HCT116 (cell line): ENCODE measurements at regions not wholly inside any gene's neighbourhood (a gene's known extent, or its start where the extent isn't known, plus 50 kb on each side); places are given as distances from the start of the nearest gene placed in this dataset.

Experiments used
- ATAC-seq: fragments of 200-7000 bp; cut with Tn5 transposase; 2 replicates; pipeline ENCODE4 v1.9.1; 2020; ENCODE audit warnings: mild to moderate bottlenecking, moderate library complexity
- BruUV-seq: library from RNA; stranded (reverse); fragments of 400-500 nt; replicated peaks from 2 replicates; lab custom pipeline; 2021; lab: Mats Ljungman, UMichigan
- CTCF ChIA-PET: fragments of 300-600 bp; sonication (Branson Sonifier 250); formaldehyde crosslinking; loops from one replicate; lab custom pipeline; 2021; ENCODE audit warnings: antibody characterized with exemption; lab: Charles Lee
- POLR2A ChIA-PET: fragments of 300-600, 350-600 bp; sonication (Branson Sonifier 250); formaldehyde crosslinking; loops from one replicate; lab custom pipeline; 2021; ENCODE audit warnings: antibody characterized with exemption; lab: Charles Lee
- RAD21 ChIA-PET, 2 experiments: fragments of 300-600 bp; sonication (Branson Sonifier 250); formaldehyde crosslinking; loops; one replicate each; lab custom pipeline; 2023; ENCODE audit warnings: low total read pairs in 2 of 2; ENCODE audit not compliant: uncharacterized antibody in 2 of 2, unreplicated experiment in 2 of 2, low non-redundant PET in 1 of 2; lab: Charles Lee
- DNase-seq: peaks from one replicate; pipeline ENCODE4 v3.0.0-alpha.2; 2010; ENCODE audit warnings: low read depth, low spot score
- H2AFZ ChIP-seq: fragments of 200-600 bp; shearing (Covaris generic), sonication (generic); 2 replicates; pipeline ENCODE4 v1.6.1; 2017; ENCODE audit warnings: low read depth, mixed run types, mixed read lengths, antibody characterized with exemption, low read length; ENCODE audit not compliant: poor library complexity, severe bottlenecking
- H3K27ac ChIP-seq: 2 replicates; pipeline ENCODE4 v1.5.1; 2012; ENCODE audit warnings: low read depth, low read length
- H3K27me3 ChIP-seq: fragments of 200-600 bp; sonication (generic); 2 replicates; pipeline ENCODE4 v1.6.1; 2016; ENCODE audit warnings: mixed run types, low read length, mixed read lengths; ENCODE audit not compliant: insufficient read depth
- H3K36me3 ChIP-seq, 2 experiments: fragments of 200-500 bp in 1 of 2; fragments of 200-600 bp in 1 of 2; sonication (Bioruptor generic) in 1 of 2; sonication (generic) in 1 of 2; 2 replicates each; pipeline versions ENCODE4 v1.5.1 to v1.6.1; 2014 to 2016; ENCODE audit warnings: low read length in 2 of 2, inconsistent platforms in 1 of 2, mixed read lengths in 1 of 2, mixed run types in 1 of 2; ENCODE audit not compliant: insufficient read depth in 2 of 2, control insufficient read depth in 1 of 2
- H3K4me1 ChIP-seq, 2 experiments: fragments of 200-600 bp in 1 of 2; sonication (generic) in 1 of 2; 2 replicates each; pipeline versions ENCODE4 v1.5.1 to v1.6.1; 2012 to 2017; ENCODE audit warnings: low read length in 2 of 2, inconsistent platforms in 1 of 2, mild to moderate bottlenecking in 1 of 2, mixed read lengths in 1 of 2, mixed run types in 1 of 2, moderate library complexity in 1 of 2; ENCODE audit not compliant: insufficient read depth in 2 of 2, control insufficient read depth in 1 of 2
- H3K4me2 ChIP-seq: fragments of 200-600 bp; sonication (generic); 2 replicates; pipeline ENCODE4 v1.6.1; 2017; ENCODE audit warnings: mixed run types, low read length, mixed read lengths
- H3K4me3 ChIP-seq, 2 experiments: fragments of 200-600 bp in 1 of 2; sonication (generic) in 1 of 2; replicated peaks in 1 of 2; 2 replicates each; pipeline ENCODE4 v1.5.1; 2011 to 2016; ENCODE audit warnings: low read length in 2 of 2, control low read depth in 1 of 2, low read depth in 1 of 2, mild to moderate bottlenecking in 1 of 2, mixed read lengths in 1 of 2, mixed run types in 1 of 2
- H3K79me2 ChIP-seq: fragments of 200-600 bp; sonication (generic); 2 replicates; pipeline ENCODE4 v1.6.1; 2017; ENCODE audit warnings: mild to moderate bottlenecking, mixed run types, low read length, moderate library complexity, mixed read lengths; ENCODE audit not compliant: insufficient read depth
- H3K9ac ChIP-seq: fragments of 200-600 bp; sonication (generic); 2 replicates; pipeline ENCODE4 v1.6.1; 2016; ENCODE audit warnings: low read length, mixed read lengths
- H3K9me2 ChIP-seq: fragments of 200-600 bp; sonication (generic), shearing (Covaris generic); 2 replicates; pipeline ENCODE4 v1.6.1; 2017; ENCODE audit warnings: mixed run types, mild to moderate bottlenecking, moderate library complexity; ENCODE audit not compliant: insufficient read depth
- H3K9me3 ChIP-seq, 2 experiments: fragments of 200-500 bp in 1 of 2; fragments of 200-600 bp in 1 of 2; sonication (Bioruptor generic) in 1 of 2; sonication (generic) in 1 of 2; 2 replicates each; pipeline ENCODE4 v1.6.1; 2014 to 2017; ENCODE audit warnings: low read length in 2 of 2, mixed read lengths in 2 of 2, inconsistent platforms in 1 of 2, low read depth in 1 of 2, mild to moderate bottlenecking in 1 of 2, mixed run types in 1 of 2, moderate library complexity in 1 of 2; ENCODE audit not compliant: control insufficient read depth in 1 of 2, insufficient read depth in 1 of 2
- H4K20me1 ChIP-seq: fragments of 200-600 bp; sonication (generic), shearing (Covaris generic); 2 replicates; pipeline ENCODE4 v1.6.1; 2017; ENCODE audit warnings: mixed run types, mild to moderate bottlenecking, moderate library complexity; ENCODE audit not compliant: insufficient read depth
- CBX3 ChIP-seq: IDR thresholded peaks from 2 replicates; pipeline ENCODE4 v1.6.1; 2012; ENCODE audit warnings: low read depth
- EGR1 ChIP-seq: IDR thresholded peaks from 2 replicates; pipeline ENCODE4 v1.6.1; 2012; ENCODE audit warnings: low read depth
- ELF1 ChIP-seq: IDR thresholded peaks from 2 replicates; pipeline ENCODE4 v1.6.1; 2012; ENCODE audit warnings: low read depth, borderline replicate concordance
- EZH2 ChIP-seq: fragments of 200-600 bp; sonication (generic); IDR thresholded peaks from 2 replicates; pipeline ENCODE4 v1.6.1; 2017; ENCODE audit warnings: antibody characterized with exemption, mixed run types
- JUND ChIP-seq: IDR thresholded peaks from 2 replicates; pipeline ENCODE4 v1.6.1; 2012
- POLR2A ChIP-seq: IDR thresholded peaks from 2 replicates; pipeline ENCODE4 v1.7.0; 2011; ENCODE audit warnings: borderline replicate concordance; ENCODE audit not compliant: insufficient read depth, insufficient read length; ENCODE audit errors: extremely low read depth
- POLR2AphosphoS5 ChIP-seq: IDR thresholded peaks from 2 replicates; pipeline ENCODE4 v1.6.1; 2011; ENCODE audit warnings: mild to moderate bottlenecking, low read depth, low read length, moderate library complexity
- SP1 ChIP-seq: IDR thresholded peaks from 2 replicates; pipeline ENCODE4 v1.6.1; 2012; ENCODE audit warnings: low read depth
- SRF ChIP-seq: IDR thresholded peaks from 2 replicates; pipeline ENCODE4 v1.6.1; 2012; ENCODE audit warnings: low read depth
- TCF7L2 ChIP-seq: IDR thresholded peaks from 2 replicates; pipeline ENCODE4 v1.7.0; 2011; ENCODE audit warnings: borderline replicate concordance, inconsistent platforms; ENCODE audit not compliant: insufficient read depth, insufficient read length; ENCODE audit errors: extremely low read depth
- ZNF274 ChIP-seq: fragments of 200-500 bp; sonication (Bioruptor generic); IDR thresholded peaks from 2 replicates; pipeline ENCODE4 v1.6.1; 2014; ENCODE audit warnings: mild to moderate bottlenecking, low read depth, low read length, inconsistent platforms
- intact Hi-C: fragments of 100-400 bp; cut with micrococcal nuclease; formaldehyde crosslinking; loops from 2 replicates; pipeline ENCODE4 v1.10.0; 2022
- TF ChIP-seq, protein P1 (sequence below), 3 experiments: fragments of 200-600 bp in 1 of 3; sonication (generic) in 1 of 3; IDR thresholded peaks in 2 of 3; conservative IDR thresholded peaks in 1 of 3; 2 replicates each; pipeline ENCODE4 v1.5.1; 2012 to 2017; ENCODE audit warnings: low read depth in 2 of 3, low read length in 2 of 3, antibody characterized with exemption in 1 of 3, borderline replicate concordance in 1 of 3, control low read depth in 1 of 3, mild to moderate bottlenecking in 1 of 3, mixed read lengths in 1 of 3, mixed run types in 1 of 3, moderate library complexity in 1 of 3; ENCODE audit not compliant: insufficient read depth in 1 of 3
- TF ChIP-seq, protein P2 (sequence below): IDR thresholded peaks from 2 replicates; pipeline ENCODE4 v1.6.1; 2011; ENCODE audit warnings: mild to moderate bottlenecking, low read length, moderate library complexity; ENCODE audit not compliant: insufficient replicate concordance; ENCODE audit errors: extremely low read depth
- TF ChIP-seq, protein P3 (sequence below): IDR thresholded peaks from 2 replicates; pipeline ENCODE4 v1.6.1; 2012

DNA sequence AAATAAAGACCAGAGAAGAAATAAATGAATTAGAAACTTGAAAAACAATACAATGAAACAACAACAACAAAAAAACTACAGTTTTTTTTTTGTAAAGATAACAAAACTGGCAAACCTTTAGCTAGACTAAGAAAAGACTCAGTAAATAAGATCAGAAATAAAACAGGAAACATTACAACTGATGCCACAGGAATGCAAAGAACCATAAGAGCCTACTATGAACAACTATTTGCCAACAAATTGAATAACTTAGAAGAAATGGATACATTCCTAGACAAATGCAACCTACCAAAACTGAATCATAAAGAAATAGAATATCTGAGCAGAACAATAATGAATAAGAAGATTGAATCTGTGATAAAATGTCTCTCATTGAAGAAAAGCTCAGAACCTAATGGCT lies 742.0 kb downstream of the ADGRL2 start (continued):
- TF ChIP-seq, protein P1, sequence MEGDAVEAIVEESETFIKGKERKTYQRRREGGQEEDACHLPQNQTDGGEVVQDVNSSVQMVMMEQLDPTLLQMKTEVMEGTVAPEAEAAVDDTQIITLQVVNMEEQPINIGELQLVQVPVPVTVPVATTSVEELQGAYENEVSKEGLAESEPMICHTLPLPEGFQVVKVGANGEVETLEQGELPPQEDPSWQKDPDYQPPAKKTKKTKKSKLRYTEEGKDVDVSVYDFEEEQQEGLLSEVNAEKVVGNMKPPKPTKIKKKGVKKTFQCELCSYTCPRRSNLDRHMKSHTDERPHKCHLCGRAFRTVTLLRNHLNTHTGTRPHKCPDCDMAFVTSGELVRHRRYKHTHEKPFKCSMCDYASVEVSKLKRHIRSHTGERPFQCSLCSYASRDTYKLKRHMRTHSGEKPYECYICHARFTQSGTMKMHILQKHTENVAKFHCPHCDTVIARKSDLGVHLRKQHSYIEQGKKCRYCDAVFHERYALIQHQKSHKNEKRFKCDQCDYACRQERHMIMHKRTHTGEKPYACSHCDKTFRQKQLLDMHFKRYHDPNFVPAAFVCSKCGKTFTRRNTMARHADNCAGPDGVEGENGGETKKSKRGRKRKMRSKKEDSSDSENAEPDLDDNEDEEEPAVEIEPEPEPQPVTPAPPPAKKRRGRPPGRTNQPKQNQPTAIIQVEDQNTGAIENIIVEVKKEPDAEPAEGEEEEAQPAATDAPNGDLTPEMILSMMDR (IDR thresholded peaks at IDR 0.05 in 2 of 3, conservative IDR thresholded peaks at IDR 0.05 in 1 of 3; ENCODE audit: borderline replicate concordance in 1 of 3, insufficient read depth in 1 of 3, low read depth in 2 of 3, low read length in 2 of 3): no peak
- TF ChIP-seq ELF1 (no peak), JUND (no peak), SP1 (no peak), TCF7L2 (no peak), POLR2A (no peak), POLR2AphosphoS5 (no peak), EGR1 (no peak), CBX3 (no peak), ZNF274 (no peak)
- TF ChIP-seq, protein P2, sequence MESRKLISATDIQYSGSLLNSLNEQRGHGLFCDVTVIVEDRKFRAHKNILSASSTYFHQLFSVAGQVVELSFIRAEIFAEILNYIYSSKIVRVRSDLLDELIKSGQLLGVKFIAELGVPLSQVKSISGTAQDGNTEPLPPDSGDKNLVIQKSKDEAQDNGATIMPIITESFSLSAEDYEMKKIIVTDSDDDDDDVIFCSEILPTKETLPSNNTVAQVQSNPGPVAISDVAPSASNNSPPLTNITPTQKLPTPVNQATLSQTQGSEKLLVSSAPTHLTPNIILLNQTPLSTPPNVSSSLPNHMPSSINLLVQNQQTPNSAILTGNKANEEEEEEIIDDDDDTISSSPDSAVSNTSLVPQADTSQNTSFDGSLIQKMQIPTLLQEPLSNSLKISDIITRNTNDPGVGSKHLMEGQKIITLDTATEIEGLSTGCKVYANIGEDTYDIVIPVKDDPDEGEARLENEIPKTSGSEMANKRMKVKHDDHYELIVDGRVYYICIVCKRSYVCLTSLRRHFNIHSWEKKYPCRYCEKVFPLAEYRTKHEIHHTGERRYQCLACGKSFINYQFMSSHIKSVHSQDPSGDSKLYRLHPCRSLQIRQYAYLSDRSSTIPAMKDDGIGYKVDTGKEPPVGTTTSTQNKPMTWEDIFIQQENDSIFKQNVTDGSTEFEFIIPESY: no peak
- TF ChIP-seq, protein P3, sequence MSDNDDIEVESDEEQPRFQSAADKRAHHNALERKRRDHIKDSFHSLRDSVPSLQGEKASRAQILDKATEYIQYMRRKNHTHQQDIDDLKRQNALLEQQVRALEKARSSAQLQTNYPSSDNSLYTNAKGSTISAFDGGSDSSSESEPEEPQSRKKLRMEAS: no peak

DNA sequence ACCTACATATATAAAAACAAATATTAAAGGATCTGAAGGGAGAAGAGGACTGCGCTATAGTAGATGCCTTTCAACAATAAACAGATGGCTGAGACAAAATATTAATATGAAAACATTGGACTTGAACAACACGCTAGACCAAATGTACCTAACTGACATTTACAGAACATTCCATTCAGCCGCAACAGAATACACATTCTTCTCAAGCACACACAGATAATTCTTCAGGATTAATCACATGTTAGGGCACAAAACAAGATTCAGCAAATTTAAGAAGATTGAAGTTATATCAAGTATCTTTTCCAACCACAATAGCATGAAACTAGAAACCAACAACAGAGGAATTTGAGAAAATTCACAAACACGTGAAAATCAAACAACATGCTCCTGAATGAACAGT lies 741.4 kb downstream of the ADGRL2 start:
- intact Hi-C loops: no loop called here
- peaks cover 0 to 4% of the 10 kb centered on the region in 2 experiments; a peak in 1 of 4 replicates for H3K9me3 ChIP-seq

More for the DNA sequence above, 741.4 kb downstream of the ADGRL2 start:
- ChIA-PET RAD21 (no interaction called here), POLR2A (no interaction called here), CTCF (no interaction called here)
- no peaks in the 10 kb centered on the region for H3K27me3 ChIP-seq
- H3K36me3 ChIP-seq: no peaks in the 10 kb centered on the region
- no peak for DNase-seq
- no peak overlapping the region for H3K4me3 ChIP-seq
- no peak for ATAC-seq
- no peaks in the 10 kb centered on the region for H3K4me1 ChIP-seq
- no peaks in the 10 kb centered on the region for H3K79me2 ChIP-seq
- TF ChIP-seq SRF: no peak
- TF ChIP-seq EZH2: no peak
- TF ChIP-seq SP1: no peak
- no peaks in the 10 kb centered on the region for H4K20me1 ChIP-seq
- no peak overlapping the region for H3K4me2 ChIP-seq
- no TSS peak for BruUV-seq
- H2AFZ ChIP-seq: no peak overlapping the region
- H3K9ac ChIP-seq: no peak overlapping the region
- no peak overlapping the region for H3K27ac ChIP-seq
- no peaks in the 10 kb centered on the region for H3K9me2 ChIP-seq
